Endodermal cell (in vitro differentiated cells): ENCODE measurements at regions not wholly inside any gene's neighbourhood (a gene's known extent, or its start where the extent isn't known, plus 50 kb on each side); places are given as distances from the start of the nearest gene placed in this dataset.
A peak's percentile ranks its signal among the peaks of the same experiment; 100 is the strongest.

Experiments
- DNase-seq: peaks from one replicate; pipeline ENCODE4 v3.0.0-alpha.2; 2017
- H3K27ac ChIP-seq: 2 replicates; pipeline ENCODE4 v1.5.1; 2013; ENCODE audit warnings: mild to moderate bottlenecking, low read depth, low read length, moderate library complexity
- H3K27me3 ChIP-seq: 2 replicates; pipeline ENCODE4 v1.6.1; 2013; ENCODE audit warnings: mild to moderate bottlenecking, low read length, moderate library complexity; ENCODE audit not compliant: insufficient read depth, control insufficient read depth, poor library complexity, severe bottlenecking
- H3K36me3 ChIP-seq: 2 replicates; pipeline ENCODE4 v1.7.0; 2013; ENCODE audit warnings: mild to moderate bottlenecking, low read length, moderate library complexity; ENCODE audit not compliant: control insufficient read depth, insufficient read depth
- H3K4me1 ChIP-seq: one replicate; pipeline ENCODE4 v1.7.0; 2013; ENCODE audit warnings: low read length; ENCODE audit not compliant: control insufficient read depth, insufficient read depth
- H3K4me3 ChIP-seq: 2 replicates; pipeline ENCODE4 v1.5.1; 2013; ENCODE audit warnings: mild to moderate bottlenecking, low read length, moderate library complexity
- H3K9ac ChIP-seq: 2 replicates; pipeline ENCODE4 v1.6.1; 2013; ENCODE audit warnings: mild to moderate bottlenecking, low read length, moderate library complexity; ENCODE audit not compliant: poor library complexity, severe bottlenecking; ENCODE audit errors: extremely low read depth
- H3K9me3 ChIP-seq: 2 replicates; pipeline ENCODE4 v1.6.1; 2013; ENCODE audit warnings: mild to moderate bottlenecking, low read length, moderate library complexity; ENCODE audit not compliant: control insufficient read depth
- H3K27ac Mint-ChIP-seq: 2 replicates; pipeline ENCODE4 v1.8.0; 2020; ENCODE audit warnings: mixed read lengths
- H3K27me3 Mint-ChIP-seq: 2 replicates; pipeline ENCODE4 v1.8.0; 2021; ENCODE audit warnings: mild to moderate bottlenecking, mixed read lengths; ENCODE audit not compliant: insufficient read depth
- H3K36me3 Mint-ChIP-seq: 2 replicates; pipeline ENCODE4 v1.8.0; 2020; ENCODE audit warnings: low read depth, mixed read lengths
- H3K4me1 Mint-ChIP-seq: 2 replicates; pipeline ENCODE4 v1.8.0; 2020; ENCODE audit warnings: mixed read lengths
- H3K4me3 Mint-ChIP-seq: 2 replicates; pipeline ENCODE4 v1.8.0; 2020; ENCODE audit warnings: mild to moderate bottlenecking, moderate library complexity, mixed read lengths
- H3K9me3 Mint-ChIP-seq: 2 replicates; pipeline ENCODE4 v1.8.0; 2020; ENCODE audit warnings: mild to moderate bottlenecking, mixed read lengths
- CTCF ChIP-seq: fragments of 200-600 bp; sonication (generic); conservative IDR thresholded peaks from 2 replicates; pipeline ENCODE4 v1.5.0; 2021; ENCODE audit warnings: antibody characterized with exemption, mild to moderate bottlenecking
- WGBS, 2 experiments: methylation state at CpG; one replicate each; pipeline versions ENCODE4 v1.1.5 to v1.1.7; 2013; ENCODE audit warnings: missing lambda C conversion rate in 2 of 2, mixed read lengths in 1 of 2; ENCODE audit not compliant: insufficient coverage in 1 of 2, insufficient read length in 1 of 2; 5-methylcytosine and 5-hydroxymethylcytosine counted together

- no peak for DNase-seq
- Histone ChIP-seq H3K4me1 (no peaks in the 10 kb centered on the region), H3K27ac (no peak overlapping the region), H3K27me3 (no peaks in the 10 kb centered on the region), H3K4me3 (no peak overlapping the region), H3K9me3 (no peaks in the 10 kb centered on the region), H3K9ac (no peak overlapping the region), H3K36me3 (no peaks in the 10 kb centered on the region)
- H3K4me3 Mint-ChIP-seq: no peak overlapping the region
- H3K27me3 Mint-ChIP-seq: peaks cover 3% of the 10 kb centered on the region
- no peak overlapping the region for H3K27ac Mint-ChIP-seq
- 93 to 95% methylated on average over 4 to 5 of the region's 5 CpGs for WGBS, 2 experiments
- H3K9me3 Mint-ChIP-seq: no peaks in the 10 kb centered on the region
- peaks cover 4% of the 10 kb centered on the region for H3K4me1 Mint-ChIP-seq
- no peaks in the 10 kb centered on the region for H3K36me3 Mint-ChIP-seq
- no peak for TF ChIP-seq CTCF
Measured at GRCh38 chr16:13684819-13685563, 235.0 kb upstream of the ERCC4 start.

- Histone ChIP-seq H3K27me3 (no peaks in the 10 kb centered on the region), H3K4me1 (no peaks in the 10 kb centered on the region), H3K9me3 (peaks cover 48% of the 10 kb centered on the region), H3K27ac (no peak overlapping the region), H3K4me3 (no peak overlapping the region), H3K36me3 (no peaks in the 10 kb centered on the region), H3K9ac (no peak overlapping the region)
- no peak for DNase-seq
- Mint-ChIP-seq H3K4me1 (no peaks in the 10 kb centered on the region), H3K27ac (no peak overlapping the region), H3K27me3 (no peaks in the 10 kb centered on the region), H3K9me3 (peaks cover 61% of the 10 kb centered on the region), H3K36me3 (peaks cover 7% of the 10 kb centered on the region), H3K4me3 (no peak overlapping the region)
- TF ChIP-seq CTCF: no peak
Measured at GRCh38 chr16:13696017-13696416, 223.9 kb upstream of the ERCC4 start.

GRCh38 chr16:13697013-13697412 lies 222.9 kb upstream of the ERCC4 start:
- Histone ChIP-seq H3K4me1 (no peaks in the 10 kb centered on the region), H3K36me3 (no peaks in the 10 kb centered on the region), H3K9ac (no peak overlapping the region), H3K4me3 (peak overlapping the region; percentile 17), H3K27ac (no peak overlapping the region), H3K27me3 (no peaks in the 10 kb centered on the region), H3K9me3 (peaks cover 42% of the 10 kb centered on the region)
- DNase-seq: no peak
- 94% methylated on average over 1 of the region's 1 CpG; no CpG with 5 or more reads in 1 of the 2 experiments for WGBS, 2 experiments
- H3K4me1 Mint-ChIP-seq: no peaks in the 10 kb centered on the region
- no peak for TF ChIP-seq CTCF
- peaks cover 7% of the 10 kb centered on the region for H3K36me3 Mint-ChIP-seq
- peaks cover 57% of the 10 kb centered on the region for H3K9me3 Mint-ChIP-seq
- H3K27me3 Mint-ChIP-seq: no peaks in the 10 kb centered on the region
- no peak overlapping the region for H3K4me3 Mint-ChIP-seq
- no peak overlapping the region for H3K27ac Mint-ChIP-seq
